ENCODE measurements at regions not wholly inside any gene's neighbourhood (a gene's known extent, or its start where the extent isn't known, plus 50 kb on each side); places are given as distances from the start of the nearest gene placed in this dataset.

DNA sequence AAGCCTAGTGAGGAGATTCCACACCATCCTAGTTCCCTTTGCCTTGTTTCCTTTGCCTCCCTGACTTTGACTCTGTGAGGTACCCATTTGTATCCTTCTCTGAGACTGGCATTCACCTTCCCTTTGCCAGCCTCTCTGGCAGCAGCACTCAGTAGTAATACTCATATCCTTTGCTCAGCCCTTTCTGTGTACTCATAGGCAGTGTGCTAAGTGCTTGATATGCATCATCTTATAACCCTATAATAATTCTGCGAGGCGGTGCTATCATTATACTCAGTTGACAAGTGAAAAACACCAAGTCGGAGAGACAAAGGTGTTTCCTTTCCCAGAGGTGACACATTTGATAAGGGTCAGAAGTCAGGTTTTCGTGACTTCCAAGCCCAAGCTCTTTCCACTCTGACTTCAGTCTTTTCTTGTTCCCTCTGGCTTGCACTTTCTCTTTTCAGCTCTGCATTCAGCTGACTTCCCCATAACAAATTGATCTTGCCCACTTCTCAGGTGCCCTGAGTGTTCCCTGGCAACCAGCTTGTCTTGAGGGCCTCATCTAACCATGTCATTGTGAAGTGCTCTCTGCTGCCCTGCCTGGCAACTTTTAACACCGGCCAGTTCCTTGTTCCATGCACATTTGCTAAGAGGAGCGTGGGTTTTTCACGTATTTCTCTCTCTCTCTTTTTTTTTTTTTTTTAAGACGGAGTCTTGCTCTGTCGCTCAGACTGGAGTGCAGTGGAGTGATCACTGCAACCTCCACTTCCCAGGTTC, 94.5 kb upstream of the UPP2 start:
- DNase-seq = no peak

GRCh38 chr2:158004126-158004764, 97.4 kb upstream of the UPP2 start:
- no peak for DNase-seq

GRCh38 chr2:158002079-158002478, 99.6 kb upstream of the UPP2 start:
- no peak for DNase-seq

DNA sequence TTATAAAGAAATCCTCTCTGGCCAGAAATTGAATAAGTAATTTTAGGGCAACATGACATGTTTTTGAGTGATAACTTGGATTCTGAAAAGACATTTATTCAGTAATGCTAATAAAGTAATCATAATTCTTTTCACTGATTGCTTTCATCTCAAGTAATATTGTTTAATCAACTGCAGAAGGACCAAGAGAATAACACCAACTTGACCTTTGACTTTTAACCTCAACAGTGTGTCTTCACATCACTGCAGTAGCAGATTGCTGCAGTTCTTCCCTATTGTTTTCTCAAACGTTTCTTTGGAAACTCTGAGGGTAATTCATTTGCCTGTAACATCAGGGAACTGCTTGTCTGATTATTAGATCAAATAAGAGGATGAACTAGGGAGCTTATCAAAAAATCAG, 104.9 kb upstream of the UPP2 start:
- no peak for DNase-seq

DNA sequence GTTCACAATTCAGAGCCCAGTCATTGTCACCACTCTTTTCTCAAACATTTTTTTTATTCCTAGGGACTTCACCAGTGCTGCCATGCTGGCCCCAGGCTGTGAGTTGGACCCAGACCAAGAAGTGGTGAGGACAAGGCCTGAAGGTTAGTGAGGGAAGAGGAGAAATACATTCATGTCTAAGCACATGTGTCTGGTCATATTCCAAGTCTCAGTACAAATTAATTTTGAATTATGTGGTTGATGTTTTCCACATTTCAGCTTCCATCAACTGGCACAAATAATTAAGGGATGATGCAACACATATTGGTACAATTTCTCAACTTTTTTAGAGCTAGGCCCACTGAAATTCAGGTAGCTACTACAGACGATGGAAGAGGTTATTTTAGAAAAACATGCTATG, 106.6 kb upstream of the UPP2 start:
- DNase-seq = no peak

DNA sequence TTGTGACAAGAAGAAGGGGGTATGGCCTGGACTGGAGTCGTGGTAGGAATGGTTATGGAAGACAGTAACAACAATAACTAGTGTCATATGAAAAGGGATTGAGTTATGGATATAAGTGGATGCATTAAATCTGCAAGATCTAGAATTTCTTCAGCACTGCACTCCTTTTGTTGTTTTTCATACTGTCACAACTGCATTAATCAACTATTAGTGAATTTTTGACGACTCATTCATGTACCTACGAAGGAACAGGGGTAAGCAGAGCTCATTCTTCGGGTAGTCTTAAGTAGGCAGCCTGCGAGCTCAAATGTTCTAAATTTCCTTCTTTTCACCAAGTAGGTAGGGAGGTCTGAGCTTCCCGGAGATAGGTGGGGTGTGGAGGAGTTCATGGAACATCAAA, 109.7 kb upstream of the UPP2 start:
- no peak for DNase-seq

- DNase-seq = no peak
These were observed 111.5 kb upstream of the UPP2 start for GRCh38 chr2:157990173-157990572.

- DNase-seq = no peak
These were observed 112.4 kb upstream of the UPP2 start for GRCh38 chr2:157989227-157989626.

- DNase-seq = no peak
These were observed 110.6 kb upstream of the ACVR1 start for GRCh38 chr2:157986761-157987160.

- no peak for DNase-seq
These were observed 108.7 kb upstream of the ACVR1 start for GRCh38 chr2:157984866-157985265.

DNA sequence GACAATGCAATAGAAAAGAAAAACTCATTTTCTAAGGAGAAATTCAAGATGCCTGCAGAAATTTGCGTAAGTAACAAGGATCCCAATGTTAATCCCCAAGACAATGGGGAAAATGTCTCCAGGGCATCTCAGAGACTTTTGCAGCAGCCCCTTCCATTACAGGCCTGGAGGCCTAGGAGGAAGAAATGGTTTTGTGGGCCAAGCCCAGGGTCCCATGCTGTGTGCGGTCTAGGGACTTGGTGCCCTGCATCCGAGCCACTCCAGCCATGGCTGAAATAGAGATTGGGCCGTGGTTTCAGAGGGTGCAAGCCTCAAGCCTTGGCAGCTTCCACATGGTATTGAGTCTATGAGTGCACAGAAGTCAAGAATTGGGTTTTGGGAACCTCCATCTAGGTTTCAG, 103.9 kb upstream of the ACVR1 start:
- no peak for DNase-seq

DNA sequence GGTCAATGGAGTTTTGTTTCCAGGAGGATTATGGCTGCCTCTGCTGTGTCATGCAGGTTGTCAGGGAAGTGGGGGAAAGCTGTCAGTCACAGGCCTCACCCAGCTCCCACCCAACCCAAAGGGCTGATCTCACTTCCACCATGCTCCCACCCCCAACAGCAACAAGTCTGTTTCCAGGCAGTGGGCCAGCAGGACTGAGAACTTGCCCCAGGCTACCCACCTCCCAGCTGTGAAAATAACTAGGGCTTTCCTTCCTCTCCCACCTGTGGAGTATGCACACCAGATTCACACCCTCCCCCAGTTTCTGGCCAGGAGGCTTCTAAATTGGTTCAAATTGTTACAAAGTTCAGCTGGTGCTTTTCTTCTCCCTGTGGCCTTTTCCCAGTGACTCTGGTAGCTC, 95.6 kb upstream of the ACVR1 start:
- no peak for DNase-seq

DNA sequence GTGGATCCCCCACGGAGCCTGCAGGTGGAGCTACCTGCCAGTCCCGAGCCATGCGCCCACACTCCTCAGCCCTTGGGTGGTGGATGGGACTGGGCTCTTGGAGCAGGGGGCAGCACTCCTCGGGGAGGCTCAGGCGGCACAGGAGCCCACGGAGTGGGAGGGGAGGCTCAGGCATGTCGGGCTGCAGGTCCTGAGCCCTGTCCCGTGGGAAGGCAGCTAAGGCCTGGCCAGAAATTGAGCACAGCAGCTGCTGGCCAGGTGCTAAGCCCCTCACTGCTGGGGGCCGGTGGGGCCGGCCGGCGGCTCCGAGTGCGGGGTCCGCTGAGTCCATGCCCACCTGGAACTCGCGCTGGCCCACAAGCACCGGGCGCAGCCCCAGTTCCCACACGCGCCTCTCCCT, 91.7 kb upstream of the ACVR1 start:
- no peak for DNase-seq

DNA sequence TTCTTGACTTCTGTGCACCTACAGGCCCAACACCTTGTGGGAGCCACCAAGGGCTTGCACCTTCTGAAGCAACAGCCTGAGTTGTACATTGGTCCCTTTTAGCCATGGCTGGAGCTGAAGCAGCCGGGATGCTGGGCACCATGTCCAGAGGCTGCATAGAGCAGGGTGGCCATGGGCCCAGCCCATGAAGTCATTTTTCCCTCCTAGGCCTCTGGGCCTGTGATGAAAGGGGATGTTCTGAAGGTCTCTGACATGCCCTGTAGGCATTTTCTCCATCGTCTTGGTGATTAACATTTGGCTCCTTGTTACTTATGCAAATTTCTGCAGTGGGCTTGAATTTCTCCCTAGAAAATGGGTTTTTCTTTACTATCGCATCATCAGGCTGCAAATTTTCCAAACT, 83.1 kb upstream of the ACVR1 start:
- no peak for DNase-seq

DNA sequence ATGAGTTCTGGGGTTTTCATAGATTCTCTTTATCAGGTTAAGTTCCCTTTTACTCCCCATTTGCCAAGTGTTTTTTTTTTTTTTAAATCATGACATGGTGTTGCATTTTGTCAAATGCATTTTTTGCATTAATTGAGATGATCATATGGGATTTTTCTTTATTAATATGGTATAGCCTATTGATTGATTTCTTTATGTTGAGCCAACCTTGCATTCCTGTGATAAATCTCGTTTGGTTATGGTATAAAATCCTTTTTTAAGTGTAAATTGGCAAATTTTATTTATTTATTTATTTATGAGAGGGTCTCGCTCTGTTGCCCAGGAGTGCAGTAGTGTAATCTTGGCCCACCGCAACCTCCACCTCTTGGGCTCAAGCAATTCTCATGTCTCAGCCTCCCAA, 81.5 kb upstream of the ACVR1 start:
- no peak for DNase-seq

DNA sequence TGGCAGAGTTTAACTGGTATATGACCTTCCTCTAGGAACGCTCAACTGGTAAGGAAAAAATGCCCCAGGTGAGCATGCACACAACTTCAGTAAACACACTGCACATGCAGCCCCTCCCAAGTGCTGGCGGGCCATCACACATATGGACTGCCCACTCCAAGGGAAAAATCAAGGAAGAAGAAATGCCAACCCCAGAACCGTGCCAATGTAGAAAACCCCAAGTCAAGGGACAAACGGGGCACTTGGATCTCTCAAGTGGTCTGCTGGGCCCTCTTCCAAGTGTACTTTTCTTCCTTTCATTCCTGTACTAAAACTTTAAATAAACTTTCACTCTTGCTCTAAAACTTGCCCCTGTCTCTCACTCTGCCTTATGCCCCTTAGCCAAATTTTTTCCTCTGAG, 76.4 kb upstream of the ACVR1 start:
- no peak for DNase-seq

GRCh38 chr2:157948856-157949255, 72.7 kb upstream of the ACVR1 start:
- DNase-seq = no peak

DNA sequence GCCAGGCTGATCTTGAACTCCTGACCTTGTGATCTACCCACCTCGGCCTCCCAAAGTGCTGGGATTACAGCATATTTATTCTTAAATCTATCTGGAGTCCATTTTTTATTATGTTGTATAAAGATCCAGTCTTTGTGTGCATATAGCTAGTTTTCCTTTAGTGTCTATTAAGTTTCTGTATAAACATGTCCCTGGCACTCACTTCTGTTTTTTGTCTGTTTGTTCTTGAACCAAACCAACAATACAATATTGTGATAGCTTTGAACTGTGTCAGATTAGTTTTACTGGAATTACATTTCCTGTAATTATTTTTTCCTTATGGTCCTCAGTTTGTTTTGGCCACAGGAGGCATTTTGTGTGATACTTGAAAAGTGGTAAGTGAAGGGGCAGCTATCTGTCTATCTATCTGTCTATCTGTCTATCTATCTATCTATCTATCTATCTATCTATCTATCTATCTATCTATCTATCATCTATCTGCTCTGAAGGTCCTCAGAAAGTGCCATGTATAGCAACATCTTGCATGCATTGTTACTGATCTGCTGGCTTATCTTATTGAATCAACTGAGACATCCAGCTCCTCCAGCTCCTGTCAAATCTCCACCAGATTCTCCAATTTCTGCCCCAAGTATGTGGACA, 70.9 kb upstream of the ACVR1 start:
- no peak for DNase-seq

DNA sequence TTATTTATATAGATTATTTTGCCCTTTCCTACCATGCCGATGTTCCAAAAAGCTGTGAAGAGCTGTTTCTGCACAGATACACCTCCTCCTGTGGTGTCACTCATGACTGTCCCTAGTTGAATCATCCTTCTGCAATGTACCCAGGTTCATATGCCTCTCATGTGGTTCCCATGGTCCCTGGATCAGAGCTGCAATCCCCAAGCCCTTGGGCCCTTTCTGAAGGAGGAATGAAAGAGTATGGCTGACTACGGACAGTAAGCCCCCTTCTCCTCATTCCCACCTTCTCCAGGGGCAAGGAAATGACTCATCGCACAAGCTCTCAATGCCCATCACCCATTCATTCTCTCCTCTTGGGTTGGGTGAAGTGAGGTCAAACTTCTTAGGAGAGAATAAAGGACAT, 63.9 kb upstream of the ACVR1 start:
- DNase-seq = no peak

DNA sequence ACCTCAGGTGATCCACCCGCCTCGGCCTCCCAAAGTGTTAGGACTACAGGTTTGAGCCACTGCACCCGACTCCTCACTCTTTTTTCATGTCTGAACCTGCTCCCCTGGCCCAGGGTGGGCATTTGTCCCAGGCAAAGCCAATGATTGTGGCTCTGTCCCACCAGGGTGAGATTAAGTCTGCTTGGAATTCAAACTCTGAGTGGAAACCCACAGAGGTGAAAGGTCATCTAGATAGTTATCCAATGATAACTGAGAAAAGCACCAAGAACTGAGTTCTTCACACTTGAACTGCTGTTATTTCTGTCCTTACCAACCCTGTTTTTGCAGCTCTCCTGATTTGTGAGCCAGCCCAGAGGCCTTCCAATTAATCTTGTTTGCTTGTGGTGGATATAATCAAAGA, 62.4 kb upstream of the ACVR1 start:
- DNase-seq = no peak

DNA sequence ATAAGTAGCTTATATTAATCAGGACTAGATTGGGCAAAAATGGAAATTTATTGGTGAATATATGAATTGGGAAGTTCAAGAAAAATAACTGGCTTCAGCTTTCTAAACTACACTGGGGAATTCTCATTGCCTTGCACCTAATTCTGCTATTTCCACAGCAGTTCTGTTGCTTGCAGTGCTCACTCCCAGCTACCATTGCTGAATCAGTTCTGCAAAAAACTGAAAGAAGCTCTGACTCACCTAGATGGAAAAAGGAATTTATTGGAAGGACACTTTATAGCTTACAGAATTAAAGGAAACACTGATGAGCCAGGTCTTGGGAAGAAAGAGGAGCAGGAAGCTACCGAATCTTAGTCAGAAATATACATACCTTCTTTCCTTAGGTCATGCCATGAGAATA, 60.3 kb upstream of the ACVR1 start:
- DNase-seq = no peak

GRCh38 chr2:157935378-157935906, 59.3 kb upstream of the ACVR1 start:
- no peak for DNase-seq

DNA sequence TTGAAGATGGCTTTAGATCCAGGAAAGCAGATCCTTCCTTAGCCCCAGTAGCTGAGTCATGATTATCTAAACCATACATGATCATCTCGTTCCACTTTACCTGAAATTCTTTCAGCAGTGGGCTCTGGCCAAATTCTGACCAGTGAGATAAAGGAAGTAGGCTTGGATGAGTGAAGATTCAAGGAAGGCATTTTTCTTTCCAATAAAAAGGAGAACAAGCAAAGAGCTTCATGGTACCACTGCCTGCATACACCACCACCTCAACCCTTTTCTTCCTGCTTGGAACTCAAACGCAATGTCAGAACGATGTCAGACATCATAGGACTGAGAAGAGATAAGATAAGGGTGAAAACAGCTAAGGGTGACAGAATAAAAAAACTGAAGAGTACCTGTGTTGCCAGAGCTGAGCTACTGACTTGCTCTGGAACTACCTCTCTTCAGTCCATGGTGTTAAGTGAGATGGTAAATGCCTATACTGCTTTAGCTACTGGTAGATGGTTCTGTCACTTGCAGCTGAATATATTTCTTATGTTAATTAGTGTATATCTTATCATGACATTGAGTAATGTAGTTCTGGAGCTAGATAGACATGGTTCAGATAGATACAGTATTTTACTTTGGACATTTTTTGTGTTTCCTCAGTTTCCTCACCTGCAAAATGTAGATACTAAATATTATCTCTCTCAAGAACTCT, 58.7 kb upstream of the ACVR1 start:
- no peak for DNase-seq
